ENCODE measurements at regions not wholly inside any gene's neighbourhood (a gene's known extent, or its start where the extent isn't known, plus 50 kb on each side); places are given as distances from the start of the nearest gene placed in this dataset.

DNA sequence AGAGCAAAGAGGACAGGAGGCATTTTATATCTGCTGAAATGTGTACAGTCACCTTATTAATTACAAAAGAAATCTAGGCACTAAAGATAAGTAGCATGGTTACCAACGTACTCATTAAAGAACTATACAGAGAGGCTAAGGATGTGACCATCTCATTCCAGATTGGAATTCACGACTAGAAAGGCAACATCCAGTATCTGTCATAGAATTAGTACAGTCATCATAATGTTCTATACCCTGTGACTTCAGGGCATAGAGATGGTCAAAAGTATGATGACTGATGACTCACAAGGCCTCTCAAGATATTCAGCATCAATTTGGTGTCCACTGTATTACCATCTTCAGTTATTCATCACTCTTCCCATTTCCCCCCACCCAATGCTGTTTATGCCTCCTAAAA is 144.0 kb upstream of the PLEKHG7 start:
- Mint-ChIP-seq H3K4me3 (peak overlapping the region; percentile 50), H3K9me3 (peaks cover 26% of the 10 kb centered on the region), H3K27me3 (no peaks in the 10 kb centered on the region), H3K4me1 (ENCODE audit: low read depth) (peaks cover 38% of the 10 kb centered on the region), H3K36me3 (ENCODE audit: low read depth) (peaks cover 23% of the 10 kb centered on the region), H3K27ac (peak overlapping the region; percentile 60)

GRCh38 chr12:92558215-92558773 is 144.5 kb upstream of the PLEKHG7 start:
- H3K36me3 Mint-ChIP-seq (ENCODE audit: low read depth), result peaks cover 23% of the 10 kb centered on the region
- peak overlapping the region; percentile 60 for H3K27ac Mint-ChIP-seq
- H3K4me1 Mint-ChIP-seq (ENCODE audit: low read depth), result peaks cover 33% of the 10 kb centered on the region
- peak overlapping the region; percentile 50 for H3K4me3 Mint-ChIP-seq
- no peaks in the 10 kb centered on the region for H3K27me3 Mint-ChIP-seq
- H3K9me3 Mint-ChIP-seq, result peaks cover 26% of the 10 kb centered on the region

- H3K27ac Mint-ChIP-seq, result peak overlapping the region; percentile 93
- H3K27me3 Mint-ChIP-seq, result no peaks in the 10 kb centered on the region
- H3K4me3 Mint-ChIP-seq, result peak overlapping the region; percentile 68
- H3K36me3 Mint-ChIP-seq (ENCODE audit: low read depth), result peaks cover 22% of the 10 kb centered on the region
- peaks cover 26% of the 10 kb centered on the region for H3K9me3 Mint-ChIP-seq
- H3K4me1 Mint-ChIP-seq (ENCODE audit: low read depth), result peaks cover 28% of the 10 kb centered on the region
Measured at GRCh38 chr12:92557422-92557724, 145.4 kb upstream of the PLEKHG7 start.

DNA sequence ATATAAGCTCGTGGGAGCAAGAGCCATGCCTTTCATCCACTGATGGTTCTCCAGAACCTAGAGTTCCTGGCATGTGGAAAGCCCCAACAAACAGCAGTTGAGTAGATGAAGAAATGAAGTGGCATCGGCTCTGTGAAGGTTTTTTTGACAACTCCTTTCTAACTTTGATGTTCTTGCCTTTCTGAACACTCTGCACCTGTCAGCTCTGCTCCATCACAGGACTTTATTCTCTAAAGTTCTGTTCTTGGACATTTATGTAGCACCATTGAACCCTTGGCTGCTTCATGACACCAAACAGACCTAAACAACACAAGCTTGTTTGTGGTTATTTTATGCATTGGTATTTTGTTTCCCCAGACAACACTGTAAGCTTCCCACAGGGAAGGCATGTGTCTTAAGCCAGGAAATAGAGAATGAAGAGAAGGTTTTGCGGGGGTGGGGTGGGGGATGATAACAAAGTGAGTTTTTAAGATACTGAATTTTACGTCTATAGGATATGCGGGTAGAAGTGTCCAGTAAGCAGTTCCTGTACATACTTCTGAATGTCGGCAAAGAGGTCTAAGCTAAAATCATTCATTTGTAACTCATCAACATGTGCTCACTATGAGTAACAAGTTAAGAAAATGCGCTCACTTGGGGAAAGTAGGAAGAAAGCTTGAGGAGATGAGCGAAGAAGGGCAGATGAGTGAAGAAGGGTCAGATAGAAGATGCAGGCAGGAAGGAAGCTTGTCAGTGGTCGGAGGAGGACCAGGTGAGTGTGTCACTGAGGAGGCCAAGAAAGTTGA is 146.0 kb upstream of the PLEKHG7 start:
- Mint-ChIP-seq H3K27ac (peak overlapping the region; percentile 93), H3K36me3 (ENCODE audit: low read depth) (peaks cover 17% of the 10 kb centered on the region), H3K27me3 (no peaks in the 10 kb centered on the region), H3K4me1 (ENCODE audit: low read depth) (peaks cover 22% of the 10 kb centered on the region), H3K9me3 (peaks cover 22% of the 10 kb centered on the region), H3K4me3 (peak overlapping the region; percentile 68)

- peak overlapping the region; percentile 93 for H3K27ac Mint-ChIP-seq
- H3K4me3 Mint-ChIP-seq, result peak overlapping the region; percentile 68
- H3K9me3 Mint-ChIP-seq, result peaks cover 18% of the 10 kb centered on the region
Measured at GRCh38 chr12:92556141-92556540, 146.6 kb upstream of the PLEKHG7 start.

DNA sequence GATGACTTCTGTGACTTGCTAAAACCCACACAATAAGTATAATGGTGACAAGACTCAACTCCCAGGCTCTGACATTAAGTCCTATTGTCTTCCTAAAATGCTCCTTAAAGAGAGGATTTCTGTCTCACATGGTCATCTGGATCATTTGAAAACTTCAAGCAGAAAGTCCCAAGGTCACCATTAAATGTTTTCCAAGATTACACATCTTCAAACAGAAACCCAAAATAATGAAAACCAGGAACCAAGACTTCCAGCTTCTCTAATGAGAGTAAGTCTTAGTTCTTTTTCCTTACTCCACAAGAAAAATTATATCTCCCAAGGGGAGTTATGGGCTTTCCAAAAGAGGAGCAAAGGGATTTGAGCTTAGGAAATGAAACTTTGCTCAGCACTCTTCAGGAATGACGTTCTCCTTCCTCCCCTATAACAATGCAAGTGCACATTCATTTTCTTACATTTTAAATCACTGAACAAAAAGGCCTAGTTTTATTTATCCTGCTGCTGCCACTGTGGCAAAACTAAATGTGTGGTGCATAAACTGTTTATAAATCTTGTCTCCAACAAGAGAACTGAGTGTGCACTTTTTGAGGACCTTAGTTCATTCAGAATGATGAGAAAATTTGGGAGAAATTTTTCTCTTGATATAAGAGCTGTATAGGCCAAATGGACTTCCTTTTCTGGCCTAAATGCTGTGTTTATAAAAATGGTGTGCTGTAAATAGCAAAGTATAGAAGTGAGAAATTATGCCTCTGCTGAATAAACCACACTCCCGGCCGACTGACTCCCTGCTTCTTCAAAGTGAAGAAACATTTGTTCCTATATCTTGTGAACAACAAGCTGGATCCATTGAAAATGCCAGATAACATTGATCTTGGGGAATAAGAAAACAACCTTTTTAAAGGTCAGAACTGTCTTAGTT is 148.4 kb upstream of the PLEKHG7 start:
- peaks cover 8% of the 10 kb centered on the region for H3K9me3 Mint-ChIP-seq
- peaks cover 3% of the 10 kb centered on the region for H3K4me1 Mint-ChIP-seq (ENCODE audit: low read depth)
- no peaks in the 10 kb centered on the region for H3K27me3 Mint-ChIP-seq
- peaks cover 7% of the 10 kb centered on the region for H3K36me3 Mint-ChIP-seq (ENCODE audit: low read depth)
- H3K27ac Mint-ChIP-seq, result peak overlapping the region; percentile 93
- H3K4me3 Mint-ChIP-seq, result no peak overlapping the region

More at GRCh38 chr12:92556141-92556540, 146.6 kb upstream of the PLEKHG7 start:
- peaks cover 11% of the 10 kb centered on the region for H3K36me3 Mint-ChIP-seq (ENCODE audit: low read depth)
- H3K27me3 Mint-ChIP-seq, result no peaks in the 10 kb centered on the region
- peaks cover 15% of the 10 kb centered on the region for H3K4me1 Mint-ChIP-seq (ENCODE audit: low read depth)

- peaks cover 13% of the 10 kb centered on the region for H3K36me3 Mint-ChIP-seq (ENCODE audit: low read depth)
- H3K27me3 Mint-ChIP-seq, result no peaks in the 10 kb centered on the region
- H3K4me3 Mint-ChIP-seq, result no peak overlapping the region
- H3K4me1 Mint-ChIP-seq (ENCODE audit: low read depth), result peaks cover 7% of the 10 kb centered on the region
- no peak overlapping the region for H3K27ac Mint-ChIP-seq
- peaks cover 11% of the 10 kb centered on the region for H3K9me3 Mint-ChIP-seq
Measured at GRCh38 chr12:92553389-92553788, 149.4 kb upstream of the PLEKHG7 start.

- Mint-ChIP-seq H3K27me3 (no peaks in the 10 kb centered on the region), H3K4me1 (ENCODE audit: low read depth) (peaks cover 11% of the 10 kb centered on the region), H3K36me3 (ENCODE audit: low read depth) (peaks cover 13% of the 10 kb centered on the region), H3K27ac (no peak overlapping the region), H3K9me3 (peaks cover 11% of the 10 kb centered on the region), H3K4me3 (no peak overlapping the region)
Measured at GRCh38 chr12:92552412-92553108, 150.2 kb upstream of the PLEKHG7 start.

- H3K9me3 Mint-ChIP-seq, result peaks cover 7% of the 10 kb centered on the region
- H3K4me3 Mint-ChIP-seq, result no peak overlapping the region
- peaks cover 17% of the 10 kb centered on the region for H3K4me1 Mint-ChIP-seq (ENCODE audit: low read depth)
- H3K27ac Mint-ChIP-seq, result no peak overlapping the region
- no peaks in the 10 kb centered on the region for H3K27me3 Mint-ChIP-seq
- H3K36me3 Mint-ChIP-seq (ENCODE audit: low read depth), result peaks cover 13% of the 10 kb centered on the region
Measured at GRCh38 chr12:92551853-92552397, 150.9 kb upstream of the PLEKHG7 start.

DNA sequence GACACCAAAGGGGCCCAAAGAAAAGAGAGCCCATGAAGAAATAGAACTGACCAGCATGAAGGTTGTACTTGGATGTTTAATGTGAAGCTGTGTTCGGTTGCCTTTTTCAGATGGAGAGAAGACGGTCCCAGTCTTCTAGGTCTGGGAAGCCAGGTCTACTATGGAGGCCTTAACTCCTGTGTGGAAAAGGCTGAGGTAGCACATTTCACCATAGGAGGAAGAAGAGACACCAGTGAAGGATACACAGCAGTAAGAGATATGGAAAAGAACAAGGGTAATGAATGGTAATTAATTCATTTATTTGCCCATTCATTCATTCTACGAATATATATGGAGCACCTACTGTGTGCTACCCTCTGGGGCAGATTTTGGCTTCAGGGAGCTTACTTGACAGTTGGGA is 151.6 kb upstream of the PLEKHG7 start:
- H3K4me3 Mint-ChIP-seq, result no peak overlapping the region
- H3K9me3 Mint-ChIP-seq, result peaks cover 4% of the 10 kb centered on the region
- H3K27me3 Mint-ChIP-seq, result no peaks in the 10 kb centered on the region
- H3K27ac Mint-ChIP-seq, result no peak overlapping the region
- H3K4me1 Mint-ChIP-seq (ENCODE audit: low read depth), result peaks cover 17% of the 10 kb centered on the region
- H3K36me3 Mint-ChIP-seq (ENCODE audit: low read depth), result peaks cover 13% of the 10 kb centered on the region

DNA sequence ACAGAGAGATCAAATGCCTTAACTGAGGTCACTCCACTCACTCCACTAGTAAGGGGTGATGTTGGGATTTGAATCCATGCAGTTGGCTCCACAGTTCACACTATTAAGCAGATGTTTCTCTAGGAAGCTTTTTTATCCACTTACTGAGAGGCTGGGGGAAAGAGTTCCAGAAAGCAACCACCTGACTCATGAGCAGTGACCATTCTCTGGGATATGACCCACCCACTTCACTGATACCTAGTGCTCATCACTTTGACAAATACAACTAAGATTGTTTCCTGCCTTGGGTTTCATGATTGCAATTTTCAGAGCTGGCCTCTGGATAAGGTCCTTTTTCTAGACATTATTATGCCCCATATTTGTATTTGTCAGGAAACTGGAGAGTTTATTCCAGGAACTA is 152.1 kb upstream of the PLEKHG7 start:
- Mint-ChIP-seq H3K4me3 (no peak overlapping the region), H3K9me3 (peaks cover 4% of the 10 kb centered on the region), H3K27ac (no peak overlapping the region), H3K4me1 (ENCODE audit: low read depth) (peaks cover 17% of the 10 kb centered on the region), H3K36me3 (ENCODE audit: low read depth) (peaks cover 13% of the 10 kb centered on the region), H3K27me3 (no peaks in the 10 kb centered on the region)

DNA sequence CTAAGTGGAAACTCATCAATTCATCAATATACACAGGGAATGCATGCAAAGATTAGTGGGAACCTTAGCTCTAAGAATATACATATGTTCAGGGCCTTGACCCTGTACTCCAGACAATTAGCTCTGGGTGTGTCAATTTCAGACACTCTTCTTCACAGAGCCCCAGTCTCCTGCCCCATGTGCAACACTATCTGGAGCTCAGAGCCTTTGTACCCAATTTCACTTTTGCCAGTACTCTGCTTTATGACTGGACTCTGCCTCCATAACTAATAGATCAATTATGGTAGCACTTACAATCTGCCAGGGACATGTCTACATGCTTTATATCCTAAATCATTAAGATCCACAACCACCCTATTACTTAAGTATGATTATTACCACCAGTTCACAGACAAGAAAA is 152.5 kb upstream of the PLEKHG7 start:
- H3K4me1 Mint-ChIP-seq (ENCODE audit: low read depth), result peaks cover 17% of the 10 kb centered on the region
- H3K9me3 Mint-ChIP-seq, result peaks cover 4% of the 10 kb centered on the region
- no peaks in the 10 kb centered on the region for H3K27me3 Mint-ChIP-seq
- H3K27ac Mint-ChIP-seq, result no peak overlapping the region
- H3K36me3 Mint-ChIP-seq (ENCODE audit: low read depth), result peaks cover 13% of the 10 kb centered on the region
- no peak overlapping the region for H3K4me3 Mint-ChIP-seq

DNA sequence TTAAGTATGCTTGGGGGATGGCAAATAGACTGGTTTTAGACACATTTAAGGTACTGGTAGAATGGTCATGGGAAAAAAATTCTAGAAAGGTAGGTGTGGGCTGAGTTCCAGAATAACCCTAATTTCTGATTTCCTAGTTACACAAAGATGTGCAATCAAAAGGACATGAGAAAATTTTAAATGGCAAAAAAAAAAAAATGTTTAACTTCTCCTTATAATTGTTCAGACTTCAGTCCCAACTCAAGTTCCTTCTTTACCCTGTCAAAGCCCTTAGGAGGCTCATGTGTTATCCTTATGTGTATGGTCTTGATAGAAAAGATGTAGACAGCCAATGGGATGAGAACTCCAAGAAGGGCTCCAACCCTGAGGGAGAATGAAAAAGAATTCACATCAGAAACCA is 153.3 kb upstream of the PLEKHG7 start:
- H3K36me3 Mint-ChIP-seq (ENCODE audit: low read depth), result peaks cover 11% of the 10 kb centered on the region
- H3K4me1 Mint-ChIP-seq (ENCODE audit: low read depth), result peaks cover 20% of the 10 kb centered on the region
- H3K9me3 Mint-ChIP-seq, result peaks cover 4% of the 10 kb centered on the region
- no peaks in the 10 kb centered on the region for H3K27me3 Mint-ChIP-seq
- H3K27ac Mint-ChIP-seq, result no peak overlapping the region
- H3K4me3 Mint-ChIP-seq, result no peak overlapping the region

DNA sequence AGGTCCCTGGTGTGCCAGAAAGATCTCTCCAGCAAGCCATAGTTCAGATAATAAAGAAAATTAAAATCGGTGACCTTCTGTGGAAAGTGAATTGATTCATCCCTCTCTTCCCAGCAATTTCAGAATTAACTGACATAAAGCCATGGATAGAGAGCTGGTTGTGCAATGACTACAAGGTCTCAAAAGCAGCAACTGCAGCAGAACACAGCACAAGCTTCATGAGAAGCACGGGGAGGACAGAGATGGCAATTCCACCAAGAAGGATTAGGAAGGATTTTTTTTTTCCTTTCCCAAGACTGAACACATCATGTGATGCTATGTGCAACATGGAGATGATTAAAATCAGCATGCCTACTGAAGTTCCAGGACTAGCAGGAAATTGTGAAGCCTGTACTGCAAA is 154.9 kb upstream of the PLEKHG7 start:
- Mint-ChIP-seq H3K4me3 (no peak overlapping the region), H3K27ac (no peak overlapping the region), H3K9me3 (peaks cover 4% of the 10 kb centered on the region), H3K4me1 (ENCODE audit: low read depth) (peaks cover 35% of the 10 kb centered on the region), H3K36me3 (ENCODE audit: low read depth) (peaks cover 12% of the 10 kb centered on the region), H3K27me3 (no peaks in the 10 kb centered on the region)
